Prostate gland (tissue), 2 donors: ENCODE measurements at regions not wholly inside any gene's neighbourhood (a gene's known extent, or its start where the extent isn't known, plus 50 kb on each side); places are given as distances from the start of the nearest gene placed in this dataset.

Experiments
- CTCF ChIP-seq, 4 experiments: fragments of 200-600 bp in 2 of 4; fragments of 450-650 bp in 2 of 4; sonication (generic) in 2 of 4; IDR thresholded peaks; 1 replicate in 3 of 4; 2 replicates in 1 of 4; pipeline ENCODE4 v1.5.1; 2016 to 2019; ENCODE audit warnings: antibody characterized with exemption in 4 of 4, mild to moderate bottlenecking in 2 of 4, moderate library complexity in 2 of 4
- POLR2A ChIP-seq: fragments of 450-650 bp; IDR thresholded peaks from one replicate; pipeline ENCODE4 v1.6.1; 2016; ENCODE audit warnings: antibody characterized with exemption, mild to moderate bottlenecking
- POLR2AphosphoS5 ChIP-seq: sonication (generic); formaldehyde crosslinking; IDR thresholded peaks from one replicate; pipeline ENCODE4 v1.6.1; 2017; ENCODE audit warnings: antibody characterized with exemption

DNA sequence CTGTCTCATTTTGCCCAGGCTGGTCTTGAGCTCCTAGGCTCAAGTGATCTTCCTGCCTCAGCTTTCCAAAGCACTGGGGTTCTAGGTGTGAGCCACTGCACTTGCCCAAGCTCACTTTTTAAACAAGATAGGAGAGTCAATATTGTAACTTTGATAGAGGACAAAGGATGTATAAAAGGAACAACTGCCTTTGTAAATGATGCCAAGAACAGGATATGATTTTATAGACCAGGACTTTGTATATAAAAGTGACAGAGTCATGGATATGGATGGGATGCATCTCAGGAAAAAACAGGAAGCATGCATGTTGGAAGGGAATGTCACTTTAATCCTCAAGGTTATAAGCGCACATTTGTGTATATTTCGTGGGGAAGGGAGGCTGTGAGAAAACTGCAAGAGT lies 338.4 kb downstream of the PRL start:
- TF ChIP-seq POLR2A (no peak), CTCF (IDR thresholded peaks at IDR 0.05) (no peak), POLR2AphosphoS5 (peak; percentile 73)
